Keratinocyte (primary cell): ENCODE measurements at regions not wholly inside any gene's neighbourhood (a gene's known extent, or its start where the extent isn't known, plus 50 kb on each side); places are given as distances from the start of the nearest gene placed in this dataset.
"Not testable (repeated sequence)": the region's sequence is repeated elsewhere in the genome, so short reads cannot be mapped to it uniquely, and the experiment has no call there.

Experiments used
- CTCF ChIP-seq, 3 experiments: IDR thresholded peaks in 1 of 3; conservative IDR thresholded peaks in 1 of 3; optimal IDR thresholded peaks in 1 of 3; 2 replicates in 2 of 3; 3 replicates in 1 of 3; pipeline versions ENCODE3 to v1.5.1; 2011; ENCODE audit warnings: low read length in 3 of 3, mild to moderate bottlenecking in 3 of 3, moderate library complexity in 2 of 3, control low read depth in 1 of 3, inconsistent platforms in 1 of 3; ENCODE audit not compliant: insufficient read depth in 2 of 3; ENCODE audit errors: extremely low read depth in 1 of 3
- EZH2 ChIP-seq: IDR thresholded peaks from one replicate; pipeline ENCODE4 v1.6.1; 2012; ENCODE audit warnings: inconsistent platforms, mild to moderate bottlenecking, low read length, moderate library complexity

GRCh38 chr16:9166326-9166993, 75.0 kb downstream of the HAPSTR1 start:
- TF ChIP-seq CTCF (optimal IDR thresholded peaks at IDR 0.05 in 1 of 3, IDR thresholded peaks at IDR 0.05 in 1 of 3, conservative IDR thresholded peaks at IDR 0.05 in 1 of 3; ENCODE audit: extremely low read depth in 1 of 3, insufficient read depth in 2 of 3, low read length in 3 of 3); EZH2: not testable (repeated sequence)
